HL-60 (cell line): ENCODE measurements at regions not wholly inside any gene's neighbourhood (a gene's known extent, or its start where the extent isn't known, plus 50 kb on each side); places are given as distances from the start of the nearest gene placed in this dataset.

ENCODE experiments used
- CTCF ChIP-seq: IDR thresholded peaks from one replicate; pipeline ENCODE4 v1.5.1; 2011; ENCODE audit warnings: low read length, control low read depth, inconsistent platforms; ENCODE audit not compliant: insufficient read depth
- GABPA ChIP-seq: IDR thresholded peaks from 2 replicates; pipeline ENCODE4 v1.6.1; 2012; ENCODE audit warnings: low read depth
- POLR2AphosphoS5 ChIP-seq: IDR thresholded peaks from 2 replicates; pipeline ENCODE4 v1.6.1; 2012; ENCODE audit warnings: low read depth
- REST ChIP-seq: IDR thresholded peaks from 2 replicates; pipeline ENCODE4 v1.6.1; 2012; ENCODE audit warnings: low read depth; ENCODE audit not compliant: insufficient replicate concordance

GRCh38 chr15:47414207-47414606 lies 303.1 kb upstream of the SEMA6D start:
- TF ChIP-seq CTCF = no peak
- no peak for TF ChIP-seq POLR2AphosphoS5
- no peak for TF ChIP-seq GABPA
- TF ChIP-seq REST = no peak
